NCI-H526 treated with DMSO at 0.1 percent for 48 hours (cell line): ENCODE measurements at regions not wholly inside any gene's neighbourhood (a gene's known extent, or its start where the extent isn't known, plus 50 kb on each side); places are given as distances from the start of the nearest gene placed in this dataset.
"Not testable (repeated sequence)": the region's sequence is repeated elsewhere in the genome, so short reads cannot be mapped to it uniquely, and the experiment has no call there.

Source experiments
- DNase-seq: peaks from one replicate; lab custom pipeline; 2025; lab: John Stamatoyannopoulos, UW

DNA sequence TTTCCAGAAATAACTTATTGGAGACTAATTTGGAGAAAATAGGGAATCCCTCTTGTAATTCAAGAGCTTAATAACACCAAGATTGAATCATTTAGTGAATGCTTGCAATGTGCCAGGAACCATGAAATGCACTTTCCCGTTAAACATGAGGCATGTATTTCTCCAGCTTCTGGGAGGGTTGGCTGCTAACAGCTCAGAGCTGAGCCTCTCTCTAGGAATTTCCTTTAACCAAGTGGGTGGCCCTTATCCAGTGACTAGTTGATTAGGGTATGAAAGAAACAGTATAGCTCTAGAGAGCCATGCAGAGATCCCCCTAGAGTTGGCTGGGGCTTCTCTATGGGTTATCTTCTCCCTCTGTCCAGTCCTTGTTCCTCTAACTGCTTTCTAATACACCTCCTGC, 356.4 kb upstream of the GOT2 start:
- no peak for DNase-seq

DNA sequence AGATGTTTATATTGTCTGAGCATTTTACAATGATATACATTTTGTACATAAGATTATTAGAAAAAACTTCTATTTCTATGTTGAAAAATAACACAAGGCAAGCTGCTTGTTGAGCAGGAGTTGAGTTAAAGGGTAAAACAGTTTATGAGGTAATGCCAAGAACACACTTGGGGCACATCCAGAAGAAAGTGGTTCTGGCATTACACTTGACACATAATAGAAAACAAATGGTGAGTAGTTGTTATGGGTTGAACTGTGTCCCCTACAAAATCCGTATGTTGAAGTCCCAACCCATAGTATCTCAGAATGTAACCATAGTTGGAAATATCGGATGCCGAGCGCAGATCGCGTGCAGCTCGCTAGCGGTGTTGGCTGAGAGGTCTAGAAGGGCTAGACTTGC, 354.3 kb upstream of the GOT2 start:
- DNase-seq = no peak

GRCh38 chr16:59087641-59088040, 353.5 kb upstream of the GOT2 start:
- no peak for DNase-seq

- no peak for DNase-seq
Measured at GRCh38 chr16:59067205-59067604, 333.1 kb upstream of the GOT2 start.

GRCh38 chr16:59060207-59060606, 326.1 kb upstream of the GOT2 start:
- DNase-seq = no peak

- no peak for DNase-seq
Measured at GRCh38 chr16:59058250-59058649, 324.1 kb upstream of the GOT2 start.

DNA sequence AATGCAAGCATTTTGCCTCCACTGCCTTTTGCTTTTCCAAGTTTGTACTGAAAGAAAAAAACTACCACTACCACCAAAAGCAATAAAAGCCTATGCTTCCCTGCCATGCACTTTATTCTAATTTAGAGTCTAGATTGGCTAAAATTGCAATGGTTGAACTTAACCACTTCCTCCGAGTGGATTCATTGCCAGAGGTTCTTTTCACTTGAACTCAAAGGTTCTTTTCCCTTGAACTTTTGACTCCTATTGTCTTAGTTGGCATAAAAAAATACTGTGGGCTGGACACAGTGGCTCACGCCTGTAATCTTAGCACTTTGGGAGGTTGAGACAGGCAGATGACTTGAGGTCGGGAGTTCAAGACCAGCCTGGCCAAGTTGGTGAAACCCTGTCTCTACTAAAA, 319.8 kb upstream of the GOT2 start:
- no peak for DNase-seq

DNA sequence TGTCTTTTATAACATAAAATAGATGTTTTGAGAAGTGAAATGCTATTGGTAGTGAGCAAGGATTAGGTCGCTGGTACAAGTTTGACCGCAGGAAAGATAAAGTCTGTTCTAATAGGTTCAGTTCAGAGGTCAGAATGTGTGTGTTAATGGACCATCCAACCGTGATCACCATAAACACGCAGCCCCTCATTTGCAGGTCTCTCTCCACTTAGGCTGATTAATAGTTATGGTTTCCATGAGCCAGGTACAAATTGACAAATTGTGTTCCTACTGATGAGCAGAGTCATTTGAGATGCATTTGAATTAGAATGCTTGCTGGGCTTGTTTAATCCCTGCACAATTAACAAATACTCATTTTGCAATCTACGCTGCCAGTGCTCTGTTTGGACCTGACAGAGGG, 318.1 kb upstream of the GOT2 start:
- no peak for DNase-seq

DNA sequence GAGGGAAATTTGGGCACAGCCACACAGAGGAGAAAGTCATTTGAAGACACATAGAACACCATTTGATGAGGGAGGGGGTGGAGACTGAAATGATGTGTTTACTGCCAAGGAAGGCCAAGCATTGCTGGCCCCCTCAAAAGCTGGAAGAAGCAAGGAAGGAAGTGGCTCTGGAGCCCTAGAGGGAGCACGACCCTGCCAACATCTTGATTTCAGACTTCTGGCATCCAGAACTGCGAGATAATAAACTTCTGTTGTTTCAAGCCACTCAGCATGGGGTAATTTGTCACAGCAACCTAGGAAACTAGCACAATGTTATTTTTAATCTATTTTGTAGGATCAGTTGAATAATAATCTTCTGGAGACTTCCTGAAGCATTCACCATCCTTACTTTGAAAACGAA, 314.8 kb upstream of the GOT2 start:
- no peak for DNase-seq

DNA sequence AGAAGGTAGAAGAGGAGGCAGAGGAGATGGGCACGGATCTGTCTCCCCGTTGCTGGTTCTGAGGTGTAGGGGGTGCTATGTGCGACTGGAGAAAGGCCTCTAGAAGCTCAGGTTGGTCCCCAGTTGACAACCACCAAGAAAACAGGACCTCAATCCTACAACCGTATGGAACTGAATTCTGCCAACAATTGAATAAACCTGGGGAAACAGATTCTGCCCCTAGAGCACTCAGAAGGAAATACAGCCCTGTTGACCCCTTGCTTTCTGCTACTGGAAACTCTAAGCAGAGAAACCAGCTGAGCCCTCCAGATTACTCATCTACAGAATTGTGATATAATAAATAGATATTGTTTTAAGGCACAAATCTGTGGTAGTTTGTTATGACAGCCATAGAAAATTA, 313.0 kb upstream of the GOT2 start:
- DNase-seq = no peak

DNA sequence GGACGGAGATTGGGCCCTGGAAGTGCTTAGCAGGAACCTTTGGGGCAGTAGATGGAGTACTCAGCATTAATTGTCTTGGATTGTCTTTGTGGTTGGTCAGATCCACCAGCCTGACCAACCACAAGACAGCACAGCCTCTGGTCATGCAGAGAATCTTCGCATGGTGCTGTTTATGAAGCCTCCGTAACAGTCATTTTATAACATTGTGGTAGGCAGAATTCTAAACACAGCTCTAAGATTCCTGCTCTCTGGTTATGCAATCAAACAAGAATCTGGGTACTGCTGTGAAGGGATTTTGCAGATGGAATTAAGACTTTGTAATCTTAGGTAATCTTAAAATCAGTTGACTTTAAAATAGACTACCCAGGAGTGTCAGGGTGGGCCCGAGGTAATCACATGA, 312.2 kb upstream of the GOT2 start:
- DNase-seq = no peak

DNA sequence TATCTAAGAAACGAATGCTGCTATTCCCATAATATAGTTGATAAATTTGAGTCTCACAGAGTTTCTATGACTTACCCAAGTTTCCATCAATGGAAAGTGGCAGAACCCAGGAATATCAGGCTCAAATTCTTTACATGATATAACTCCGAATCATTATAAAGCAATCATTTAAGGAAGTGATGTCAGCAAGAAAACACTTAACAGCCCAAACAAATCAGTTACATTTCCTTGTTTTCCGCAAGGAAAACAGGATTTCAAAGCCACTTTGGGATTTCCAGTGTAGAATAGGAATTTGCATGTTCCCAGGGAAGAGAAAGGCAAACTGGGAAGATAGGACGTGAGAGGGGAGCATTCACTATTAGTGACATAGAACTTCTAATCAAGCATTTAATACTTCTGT, 311.4 kb upstream of the GOT2 start:
- no peak for DNase-seq

- DNase-seq = no peak
Measured at GRCh38 chr16:59044616-59045015, 310.5 kb upstream of the GOT2 start.

- DNase-seq = no peak
Measured at GRCh38 chr16:59042301-59042700, 308.2 kb upstream of the GOT2 start.

DNA sequence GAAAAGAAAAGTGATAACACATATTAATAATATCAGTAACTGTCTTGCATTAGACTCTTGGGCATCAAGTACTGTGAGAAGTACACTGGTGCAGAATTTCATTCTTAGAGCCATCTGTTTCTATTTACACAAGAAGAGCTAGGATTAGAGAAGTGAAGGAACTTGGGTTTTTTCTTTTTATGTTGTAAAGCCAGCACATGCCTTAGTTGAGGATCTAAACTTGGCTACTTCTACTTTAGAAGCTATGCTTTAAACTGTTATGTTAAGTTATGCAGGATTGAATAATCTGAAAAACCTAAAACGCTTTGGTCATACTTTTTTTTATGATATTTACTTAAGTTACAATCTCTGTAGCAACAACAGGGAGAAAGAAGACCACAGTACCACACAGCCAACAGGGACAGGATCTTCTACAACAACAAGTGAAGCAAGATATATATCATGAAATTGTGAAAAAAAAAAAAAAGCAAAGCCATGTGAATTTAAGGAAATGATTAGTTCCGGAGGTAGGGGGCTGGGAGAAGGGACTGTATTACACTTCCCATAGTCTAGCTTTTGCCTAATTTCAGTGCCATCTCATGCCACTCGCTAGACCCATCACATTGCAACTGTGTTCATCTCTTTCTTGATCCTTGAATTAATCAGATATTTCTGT, 305.1 kb upstream of the GOT2 start:
- DNase-seq = no peak

GRCh38 chr16:59030923-59031485, 296.9 kb upstream of the GOT2 start:
- DNase-seq = no peak

DNA sequence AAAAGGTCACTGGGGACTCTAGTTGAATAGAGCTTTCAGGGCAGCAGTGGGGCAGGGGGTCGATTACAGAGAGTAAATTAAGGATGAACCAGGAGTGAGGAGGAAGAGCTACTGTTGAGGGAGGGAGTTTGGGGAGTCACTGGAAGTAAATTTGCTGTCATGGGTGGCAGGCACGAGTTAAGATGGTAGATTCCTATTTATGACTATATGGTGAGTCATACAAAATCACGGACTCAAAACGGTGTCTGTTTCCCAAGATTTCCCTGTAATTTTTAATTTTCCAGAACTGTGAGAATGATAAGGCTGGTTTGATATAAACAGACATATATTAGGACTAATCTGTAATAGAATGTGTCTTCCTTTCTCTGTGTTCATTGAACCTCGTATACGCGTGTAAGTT, 287.6 kb upstream of the GOT2 start:
- no peak for DNase-seq

DNA sequence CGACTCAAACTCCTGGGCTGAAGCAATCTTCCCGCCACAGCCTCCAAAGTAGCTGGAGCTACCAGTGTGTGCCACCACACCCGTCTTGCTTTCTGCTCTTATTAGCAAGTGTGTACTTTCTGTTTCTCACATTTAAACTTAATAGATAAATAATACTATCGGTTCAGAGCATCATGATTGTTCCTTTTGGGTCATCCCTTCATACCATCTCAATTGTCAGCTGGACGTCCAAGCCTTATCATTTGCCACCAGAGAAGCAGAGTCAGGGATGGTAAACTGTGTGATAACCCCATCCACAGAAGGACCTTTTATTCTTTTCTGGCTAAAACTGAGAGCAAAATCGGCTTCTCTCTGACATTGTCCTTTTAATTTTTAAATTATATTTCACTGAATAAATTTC, 279.8 kb upstream of the GOT2 start:
- DNase-seq = no peak

GRCh38 chr16:58999762-59000161, 265.6 kb upstream of the GOT2 start:
- DNase-seq = no peak

- not testable (repeated sequence) for DNase-seq
Measured at GRCh38 chr16:58992755-58993154, 258.6 kb upstream of the GOT2 start.

DNA sequence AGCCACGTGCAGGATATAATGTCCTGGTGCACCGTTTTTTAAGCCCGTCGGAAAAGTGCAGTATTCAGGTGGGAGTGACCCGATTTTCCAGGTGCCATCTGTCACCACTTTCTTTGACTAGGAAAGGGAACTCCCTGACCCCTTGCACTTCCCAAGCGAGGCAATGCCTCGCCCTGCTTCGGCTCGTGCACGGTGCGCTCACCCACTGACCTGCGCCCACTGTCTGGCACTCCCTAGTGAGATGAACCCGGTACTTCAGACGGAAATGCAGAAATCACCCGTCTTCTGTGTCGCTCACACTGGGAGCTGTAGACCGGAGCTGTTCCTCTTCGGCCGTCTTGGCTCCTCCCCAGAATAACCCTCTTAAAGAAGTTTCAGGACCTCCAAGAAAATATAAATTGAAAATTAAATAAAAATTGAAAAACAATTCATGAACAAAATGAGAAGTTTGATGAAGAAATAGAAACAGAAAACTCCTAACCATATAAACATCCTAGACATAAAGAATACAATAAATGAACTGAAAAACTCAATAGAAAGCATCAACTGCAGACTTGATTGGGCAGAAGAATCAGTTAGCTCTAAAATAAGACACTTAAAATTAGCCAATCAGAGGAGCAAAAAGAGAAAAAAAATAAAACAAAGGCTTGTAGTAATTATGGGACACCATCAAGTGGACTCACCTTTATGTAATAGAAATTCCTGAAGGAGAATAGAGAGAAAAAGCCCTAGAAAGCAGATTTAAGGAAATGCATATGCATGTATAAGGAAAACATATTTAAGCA, 249.3 kb upstream of the GOT2 start:
- DNase-seq = not testable (repeated sequence)

GRCh38 chr16:58970775-58971174, 236.7 kb upstream of the GOT2 start:
- DNase-seq = no peak

- DNase-seq = no peak
Measured at GRCh38 chr16:58963479-58963878, 229.4 kb upstream of the GOT2 start.

DNA sequence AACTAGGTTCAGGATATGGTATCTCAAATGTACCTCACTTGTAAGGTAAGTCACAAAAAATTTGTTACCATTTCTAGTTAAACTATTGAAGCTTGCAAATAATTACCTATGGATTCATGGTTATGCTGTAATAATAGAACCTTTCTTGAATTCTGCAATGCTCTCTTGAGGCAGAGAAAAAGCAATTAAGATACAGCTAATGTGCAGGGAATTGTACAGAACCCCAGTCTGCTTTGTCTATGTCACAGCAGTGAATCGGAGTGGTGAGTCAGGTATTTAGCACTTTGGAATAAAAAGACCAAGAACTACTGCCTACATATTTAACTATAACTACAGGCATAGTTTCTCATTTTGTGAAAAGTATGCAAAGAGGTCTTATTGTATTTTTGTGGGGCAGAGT, 228.7 kb upstream of the GOT2 start:
- DNase-seq = no peak
